Smooth muscle cell (in vitro differentiated cells): ENCODE measurements at regions not wholly inside any gene's neighbourhood (a gene's known extent, or its start where the extent isn't known, plus 50 kb on each side); places are given as distances from the start of the nearest gene placed in this dataset.

Source experiments
- DNase-seq: peaks from one replicate; lab custom pipeline; 2025; ENCODE audit not compliant: unreplicated experiment; lab: John Stamatoyannopoulos, UW
- H2AFZ ChIP-seq: fragments of 200-600 bp; sonication (generic); 2 replicates; pipeline ENCODE4 v1.6.0; 2016; ENCODE audit warnings: antibody characterized with exemption, low read depth, mild to moderate bottlenecking
- H3F3A ChIP-seq: fragments of 200-600 bp; sonication (generic); 2 replicates; pipeline ENCODE4 v1.6.0; 2017; ENCODE audit warnings: antibody characterized with exemption, low read depth
- H3K27ac ChIP-seq: fragments of 200-600 bp; sonication (generic); 2 replicates; pipeline ENCODE4 v1.5.1; 2016; ENCODE audit warnings: low read depth, mild to moderate bottlenecking
- H3K27me3 ChIP-seq: fragments of 200-600 bp; sonication (generic); 2 replicates; pipeline ENCODE4 v1.6.1; 2016; ENCODE audit warnings: low read depth, mild to moderate bottlenecking
- H3K36me3 ChIP-seq: fragments of 200-600 bp; sonication (generic); 2 replicates; pipeline ENCODE4 v1.5.1; 2016; ENCODE audit warnings: low read depth
- H3K4me1 ChIP-seq: fragments of 200-600 bp; sonication (generic); 2 replicates; pipeline ENCODE4 v1.5.1; 2016; ENCODE audit warnings: low read depth
- H3K4me2 ChIP-seq: fragments of 200-600 bp; sonication (generic); 2 replicates; pipeline ENCODE4 v1.6.0; 2016; ENCODE audit warnings: mild to moderate bottlenecking
- H3K4me3 ChIP-seq: fragments of 200-600 bp; sonication (generic); 2 replicates; pipeline ENCODE4 v1.5.1; 2016; ENCODE audit warnings: mild to moderate bottlenecking
- H3K79me2 ChIP-seq: fragments of 200-600 bp; sonication (generic); 2 replicates; pipeline ENCODE4 v1.6.0; 2016; ENCODE audit warnings: low read depth, mild to moderate bottlenecking
- H3K9ac ChIP-seq: fragments of 200-600 bp; sonication (generic); 2 replicates; pipeline ENCODE4 v1.6.0; 2016; ENCODE audit warnings: low read depth
- H3K9me3 ChIP-seq: fragments of 200-600 bp; sonication (generic); replicated peaks from 2 replicates; pipeline ENCODE4 v1.5.1; 2016; ENCODE audit warnings: low read depth
- H4K20me1 ChIP-seq: fragments of 200-600 bp; sonication (generic); 2 replicates; pipeline ENCODE4 v1.6.0; 2016; ENCODE audit warnings: low read depth
- WGBS: methylation state at CpG from one replicate; pipeline ENCODE4 v1.1.7; 2016; ENCODE audit warnings: low lambda C conversion rate; 5-methylcytosine and 5-hydroxymethylcytosine counted together
- TF ChIP-seq, protein P1 (sequence below): fragments of 200-600 bp; sonication (generic); IDR thresholded peaks from 2 replicates; pipeline ENCODE4 v1.5.1; 2017; ENCODE audit warnings: borderline replicate concordance, mild to moderate bottlenecking, antibody characterized with exemption; ENCODE audit not compliant: insufficient read depth, poor library complexity, severe bottlenecking

DNA sequence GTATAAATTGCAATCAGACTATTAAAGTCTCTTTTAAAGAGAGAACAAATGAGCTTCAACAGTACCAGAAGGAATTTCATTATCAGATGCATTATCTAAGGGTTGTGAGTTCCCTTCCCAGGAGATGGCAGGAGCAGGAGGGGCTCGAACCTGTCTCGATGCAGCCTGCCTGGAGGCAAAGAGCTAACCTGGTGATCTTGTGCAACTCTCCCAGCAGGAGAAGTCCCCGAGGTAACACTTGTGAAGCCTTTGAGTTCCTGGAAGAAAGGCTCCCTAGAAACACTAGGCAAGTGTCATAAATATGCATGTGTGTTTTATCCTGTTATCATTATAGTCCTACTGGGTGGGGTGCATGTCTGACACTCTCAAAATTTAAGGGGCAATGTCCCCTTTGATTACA lies 232.2 kb upstream of the ARID1B start:
- Histone ChIP-seq H3K27me3 (no peaks in the 10 kb centered on the region), H3K4me1 (no peaks in the 10 kb centered on the region), H3K27ac (no peak overlapping the region), H4K20me1 (no peaks in the 10 kb centered on the region), H3K9me3 (no peaks in the 10 kb centered on the region), H3K4me3 (no peak overlapping the region), H3K9ac (no peak overlapping the region), H2AFZ (no peak overlapping the region), H3K4me2 (no peak overlapping the region), H3F3A (no peaks in the 10 kb centered on the region), H3K36me3 (no peaks in the 10 kb centered on the region), H3K79me2 (no peaks in the 10 kb centered on the region)
- WGBS, result 59% methylated on average over 3 of the region's 3 CpGs
- TF ChIP-seq, protein P1, sequence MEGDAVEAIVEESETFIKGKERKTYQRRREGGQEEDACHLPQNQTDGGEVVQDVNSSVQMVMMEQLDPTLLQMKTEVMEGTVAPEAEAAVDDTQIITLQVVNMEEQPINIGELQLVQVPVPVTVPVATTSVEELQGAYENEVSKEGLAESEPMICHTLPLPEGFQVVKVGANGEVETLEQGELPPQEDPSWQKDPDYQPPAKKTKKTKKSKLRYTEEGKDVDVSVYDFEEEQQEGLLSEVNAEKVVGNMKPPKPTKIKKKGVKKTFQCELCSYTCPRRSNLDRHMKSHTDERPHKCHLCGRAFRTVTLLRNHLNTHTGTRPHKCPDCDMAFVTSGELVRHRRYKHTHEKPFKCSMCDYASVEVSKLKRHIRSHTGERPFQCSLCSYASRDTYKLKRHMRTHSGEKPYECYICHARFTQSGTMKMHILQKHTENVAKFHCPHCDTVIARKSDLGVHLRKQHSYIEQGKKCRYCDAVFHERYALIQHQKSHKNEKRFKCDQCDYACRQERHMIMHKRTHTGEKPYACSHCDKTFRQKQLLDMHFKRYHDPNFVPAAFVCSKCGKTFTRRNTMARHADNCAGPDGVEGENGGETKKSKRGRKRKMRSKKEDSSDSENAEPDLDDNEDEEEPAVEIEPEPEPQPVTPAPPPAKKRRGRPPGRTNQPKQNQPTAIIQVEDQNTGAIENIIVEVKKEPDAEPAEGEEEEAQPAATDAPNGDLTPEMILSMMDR, result no peak
- DNase-seq, result no peak

DNA sequence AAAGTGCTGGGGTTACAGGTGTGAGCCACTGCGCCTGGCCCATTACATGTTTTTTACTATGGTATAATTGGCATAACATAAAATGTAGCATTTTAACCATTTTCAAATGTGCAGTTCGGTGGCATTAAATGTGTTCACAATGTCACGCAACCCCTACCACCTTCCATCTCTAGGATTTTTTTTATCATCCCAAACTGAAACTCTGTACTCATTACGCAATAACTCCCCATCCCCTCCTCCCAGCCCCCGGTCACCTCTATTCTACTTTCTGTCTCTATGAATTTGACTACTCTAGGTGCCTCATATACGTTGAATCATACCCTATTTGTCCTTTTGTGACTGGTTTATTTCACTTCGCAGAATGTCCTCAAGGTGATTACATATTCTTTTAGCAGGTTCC lies 233.1 kb upstream of the ARID1B start:
- Histone ChIP-seq H3K27me3 (no peaks in the 10 kb centered on the region), H3K4me1 (no peaks in the 10 kb centered on the region), H4K20me1 (no peaks in the 10 kb centered on the region), H3K36me3 (no peaks in the 10 kb centered on the region), H3K9ac (no peak overlapping the region), H3K9me3 (no peaks in the 10 kb centered on the region), H3F3A (no peaks in the 10 kb centered on the region), H3K4me2 (no peak overlapping the region), H2AFZ (no peak overlapping the region), H3K27ac (no peak overlapping the region), H3K79me2 (no peaks in the 10 kb centered on the region), H3K4me3 (no peak overlapping the region)
- no peak for DNase-seq
- TF ChIP-seq, protein P1, result no peak
- 97% methylated on average over 7 of the region's 7 CpGs for WGBS

DNA sequence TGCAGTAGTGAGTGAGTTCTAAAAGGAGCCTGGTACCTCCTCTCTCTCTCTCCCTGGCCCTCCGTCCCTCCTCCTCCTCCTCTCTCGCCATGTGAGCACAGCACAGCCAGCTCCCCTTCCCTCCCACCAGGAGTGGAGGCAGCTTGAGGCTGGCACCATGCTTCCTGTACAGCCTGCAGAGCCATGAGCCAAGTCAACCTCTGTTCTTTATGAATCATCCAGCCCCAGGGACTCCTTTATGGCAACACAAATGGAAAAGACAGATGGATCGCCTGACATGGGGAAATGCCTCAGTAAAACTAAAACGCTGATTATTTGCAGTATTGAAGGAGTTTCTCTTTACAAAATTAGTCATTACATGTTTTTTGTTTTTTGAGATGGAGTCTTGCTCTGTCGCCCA lies 233.7 kb upstream of the ARID1B start:
- WGBS, result 87% methylated on average over 4 of the region's 5 CpGs
- H3K9me3 ChIP-seq, result no peaks in the 10 kb centered on the region
- no peaks in the 10 kb centered on the region for H3K27me3 ChIP-seq
- H3K4me2 ChIP-seq, result no peak overlapping the region
- H3K9ac ChIP-seq, result no peak overlapping the region
- H3F3A ChIP-seq, result no peaks in the 10 kb centered on the region
- H4K20me1 ChIP-seq, result no peaks in the 10 kb centered on the region
- no peaks in the 10 kb centered on the region for H3K36me3 ChIP-seq
- TF ChIP-seq, protein P1, result no peak
- H2AFZ ChIP-seq, result no peak overlapping the region
- no peaks in the 10 kb centered on the region for H3K79me2 ChIP-seq
- no peak for DNase-seq
- H3K4me3 ChIP-seq, result no peak overlapping the region
- H3K4me1 ChIP-seq, result peaks cover 3% of the 10 kb centered on the region
- H3K27ac ChIP-seq, result no peak overlapping the region

DNA sequence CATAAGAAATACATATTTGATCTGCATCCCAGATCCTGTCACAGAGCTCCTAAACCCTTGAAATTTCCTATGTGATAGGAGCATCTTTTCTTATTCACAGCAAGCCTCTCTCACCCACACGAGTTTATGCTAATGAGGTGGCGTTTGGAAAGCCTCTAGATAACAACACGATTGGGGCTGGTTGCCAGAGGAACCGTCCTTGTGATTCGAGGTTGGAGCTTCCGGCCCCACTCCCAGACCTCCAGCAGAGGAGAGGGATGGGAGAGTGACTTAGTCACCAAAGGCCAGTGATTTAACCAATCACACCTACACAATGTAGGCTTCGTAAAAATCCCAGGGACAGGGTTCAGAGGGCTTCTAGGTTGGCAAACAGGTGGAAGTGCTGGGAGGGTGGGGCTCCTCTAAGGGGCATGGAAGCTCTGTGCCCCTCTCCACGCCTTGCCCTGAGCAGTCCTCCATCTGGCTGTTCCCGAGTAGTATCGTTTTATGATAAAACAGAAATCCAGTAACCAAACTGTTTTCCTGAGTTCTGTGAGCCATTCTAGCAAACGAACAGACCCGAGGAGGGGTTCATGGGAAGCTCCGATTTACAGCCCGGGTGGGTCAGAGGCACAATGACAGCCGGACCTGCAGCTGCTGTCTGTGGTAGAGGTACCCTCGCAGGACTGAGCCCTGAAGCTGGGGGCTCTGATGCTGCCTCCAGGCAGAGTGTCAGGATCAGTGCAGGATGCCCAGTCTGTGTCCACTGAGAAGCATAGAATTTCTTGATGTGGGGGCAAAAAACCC lies 238.1 kb upstream of the ARID1B start:
- Histone ChIP-seq H3K9me3 (no peaks in the 10 kb centered on the region), H3K27me3 (no peaks in the 10 kb centered on the region), H3K79me2 (no peaks in the 10 kb centered on the region), H3K27ac (no peak overlapping the region), H3K9ac (no peak overlapping the region), H3K4me3 (no peak overlapping the region), H2AFZ (peak overlapping the region; percentile 57), H3K4me2 (peak overlapping the region; percentile 20), H3F3A (peaks cover 4% of the 10 kb centered on the region), H3K4me1 (peaks cover 22% of the 10 kb centered on the region), H3K36me3 (no peaks in the 10 kb centered on the region), H4K20me1 (no peaks in the 10 kb centered on the region)
- TF ChIP-seq, protein P1, result no peak
- WGBS, result 61% methylated on average over 16 of the region's 16 CpGs
- no peak for DNase-seq
